Gastroesophageal sphincter (tissue), 4 donors: ENCODE measurements at regions not wholly inside any gene's neighbourhood (a gene's known extent, or its start where the extent isn't known, plus 50 kb on each side); places are given as distances from the start of the nearest gene placed in this dataset.
A peak's percentile ranks its signal among the peaks of the same experiment; 100 is the strongest.

Source experiments
- ATAC-seq: fragments of 150-250 bp; one replicate; pipeline ENCODE4 v1.9.1; 2016; ENCODE audit warnings: mild to moderate bottlenecking, moderate library complexity
- H3K27ac ChIP-seq, 4 donors: fragments of 200-600 bp; sonication (generic) in 3 of 4; 1 replicate in 3 of 4; 2 replicates in 1 of 4; pipeline ENCODE4 v1.5.1; 2016 to 2019
- H3K27me3 ChIP-seq: fragments of 200-600 bp; sonication (generic); one replicate; pipeline ENCODE4 v1.5.1; 2019
- H3K36me3 ChIP-seq, 2 donors: fragments of 200-600 bp; sonication (generic); one replicate each; pipeline ENCODE4 v1.5.1; 2019; ENCODE audit warnings: control low read depth in 1 of 2
- H3K4me1 ChIP-seq, 3 donors: fragments of 200-600 bp; sonication (generic); 1 replicate in 2 of 3; 2 replicates in 1 of 3; pipeline ENCODE4 v1.5.1; 2016 to 2019; ENCODE audit warnings: control low read depth in 2 of 3
- H3K4me3 ChIP-seq, 2 donors: fragments of 200-600 bp; sonication (generic); one replicate each; pipeline ENCODE4 v1.5.1; 2019; ENCODE audit warnings: mild to moderate bottlenecking in 1 of 2, moderate library complexity in 1 of 2
- H3K9me3 ChIP-seq, 3 donors: fragments of 200-600 bp; sonication (generic); one replicate each; pipeline ENCODE4 v1.5.1; 2017 to 2019; ENCODE audit warnings: control low read depth in 2 of 3
- CTCF ChIP-seq, 4 experiments: fragments of 200-600 bp in 2 of 4; fragments of 450-650 bp in 2 of 4; sonication (generic) in 1 of 4; IDR thresholded peaks; one replicate each; pipeline ENCODE4 v1.5.1; 2017 to 2019; ENCODE audit warnings: antibody characterized with exemption in 4 of 4, mild to moderate bottlenecking in 2 of 4, moderate library complexity in 2 of 4
- EP300 ChIP-seq: sonication (generic); formaldehyde crosslinking; IDR thresholded peaks from one replicate; pipeline ENCODE4 v1.6.1; 2017; ENCODE audit warnings: antibody characterized with exemption, mild to moderate bottlenecking
- POLR2A ChIP-seq, 2 donors: fragments of 450-650 bp; IDR thresholded peaks; one replicate each; pipeline ENCODE4 v1.6.1; 2017; ENCODE audit warnings: antibody characterized with exemption in 2 of 2, mild to moderate bottlenecking in 2 of 2, moderate library complexity in 1 of 2
- POLR2AphosphoS5 ChIP-seq: sonication (generic); formaldehyde crosslinking; IDR thresholded peaks from one replicate; pipeline ENCODE4 v1.6.1; 2017; ENCODE audit warnings: antibody characterized with exemption
- WGBS, 2 donors: methylation state at CpG; one replicate each; pipeline ENCODE4 v1.1.5; 2018; ENCODE audit warnings: low coverage in 1 of 2; 5-methylcytosine and 5-hydroxymethylcytosine counted together

DNA sequence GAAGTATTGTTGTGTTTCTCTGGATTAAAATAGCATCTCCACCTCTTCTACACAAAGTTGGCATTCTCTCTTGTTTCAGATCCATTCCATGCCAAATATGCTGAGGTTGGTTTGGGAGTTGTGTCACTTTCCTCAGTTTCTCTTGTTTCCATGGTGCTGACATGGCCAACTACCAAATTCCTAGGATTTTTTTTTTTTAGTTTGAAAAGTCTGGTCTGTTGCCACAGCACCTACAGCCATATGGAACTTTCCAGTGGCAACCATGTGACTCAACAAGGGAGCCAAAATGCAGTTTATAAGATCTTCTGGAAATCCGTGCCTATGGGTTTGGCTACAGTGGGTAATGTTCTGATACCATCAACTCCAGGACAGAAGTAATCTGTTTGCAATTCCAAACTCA is 96.0 kb upstream of the CLSTN2 start:
- H3K27me3 ChIP-seq = no peaks in the 10 kb centered on the region
- H3K27ac ChIP-seq = no peak overlapping the region
- no peaks in the 10 kb centered on the region for H3K36me3 ChIP-seq
- WGBS, 2 donors = 22 to 44% methylated on average over 1 of the region's 1 CpG
- no peaks in the 10 kb centered on the region for H3K9me3 ChIP-seq
- no peak overlapping the region for H3K4me3 ChIP-seq
- no peak for ATAC-seq
- TF ChIP-seq POLR2A (IDR thresholded peaks at IDR 0.05) = no peak
- peaks cover 0 to 9% (median 0%) of the 10 kb centered on the region in 3 donors for H3K4me1 ChIP-seq

DNA sequence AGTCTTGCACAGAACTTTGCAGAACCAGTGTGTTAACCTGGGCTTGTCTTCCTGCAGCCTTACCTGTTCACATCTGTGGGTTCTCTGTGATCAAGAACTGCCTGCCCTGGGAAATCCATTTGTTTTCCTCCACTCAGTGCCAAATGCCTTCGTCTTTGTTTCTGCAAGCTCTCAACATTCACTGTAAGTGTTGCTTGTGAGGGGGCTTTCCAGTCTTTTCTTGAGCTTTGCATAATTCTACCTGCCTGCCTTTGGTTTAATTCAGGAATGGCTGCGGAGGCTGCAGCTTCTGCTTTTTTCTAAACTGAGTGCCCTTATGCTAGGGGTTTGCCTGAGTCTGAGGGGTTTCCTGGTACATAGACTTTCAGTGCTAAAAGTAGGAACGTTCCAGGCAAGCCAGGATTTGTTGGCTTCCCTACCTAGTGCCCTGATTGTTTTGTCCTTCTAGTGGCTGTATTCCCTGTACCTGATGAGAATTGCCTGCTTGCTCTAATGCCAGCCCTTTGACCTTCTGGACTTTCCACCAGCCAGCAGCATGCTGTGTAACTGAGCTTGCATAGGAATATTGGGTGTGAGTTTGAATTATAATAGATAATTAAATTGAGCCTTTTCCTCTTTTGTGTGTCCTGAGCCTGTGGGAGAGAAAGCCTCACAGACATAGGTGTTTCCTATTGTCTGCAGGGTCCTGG is 96.6 kb upstream of the CLSTN2 start:
- TF ChIP-seq POLR2AphosphoS5 (no peak), EP300 (no peak), CTCF (IDR thresholded peaks at IDR 0.05) (no peak), POLR2A (IDR thresholded peaks at IDR 0.05) (no peak)
- no peaks in the 10 kb centered on the region for H3K9me3 ChIP-seq
- H3K4me3 ChIP-seq = no peak overlapping the region
- ATAC-seq = no peak
- H3K27ac ChIP-seq = no peak overlapping the region
- 68 to 81% methylated on average over 2 of the region's 3 CpGs for WGBS, 2 donors
- H3K36me3 ChIP-seq = no peaks in the 10 kb centered on the region
- H3K27me3 ChIP-seq = no peaks in the 10 kb centered on the region
- H3K4me1 ChIP-seq = peaks cover 0 to 9% (median 0%) of the 10 kb centered on the region in 3 donors

DNA sequence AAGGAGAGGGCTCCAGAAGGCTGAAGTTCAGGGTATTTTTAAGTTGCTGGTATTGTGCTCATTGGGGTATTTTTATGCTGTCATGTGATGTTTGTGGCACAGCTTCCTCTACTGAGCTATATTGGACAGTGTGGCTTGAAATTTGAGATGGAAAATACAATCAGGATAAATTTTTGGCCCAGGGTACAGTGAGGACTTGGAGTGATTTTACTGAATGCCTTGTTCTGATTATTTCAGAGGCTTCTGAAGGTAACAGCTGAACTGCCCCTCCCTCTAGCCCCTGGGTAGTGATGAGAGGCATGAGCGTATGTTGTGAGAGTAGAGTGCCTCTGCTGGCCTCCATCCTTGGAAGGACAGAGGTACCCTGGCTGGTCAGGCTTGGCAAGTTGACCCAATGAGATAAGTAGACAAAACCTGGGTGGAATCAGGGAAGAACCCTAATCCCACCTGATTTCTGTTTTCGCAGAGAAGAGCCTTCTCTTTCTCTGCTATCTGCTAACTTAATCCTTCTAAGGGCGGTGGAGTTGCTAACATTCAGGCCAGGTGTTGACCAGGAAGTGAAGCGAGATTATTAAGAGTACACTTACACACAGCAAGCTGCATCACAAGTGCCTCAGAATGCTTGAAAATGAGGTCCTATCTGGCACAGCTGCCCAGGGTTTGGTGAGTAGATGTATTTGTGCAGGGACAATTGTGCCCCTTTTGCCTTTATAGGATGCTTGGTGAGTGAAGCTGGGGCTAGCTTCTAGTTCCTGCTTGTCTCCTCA is 98.1 kb upstream of the CLSTN2 start:
- Histone ChIP-seq H3K4me3 (no peak overlapping the region), H3K27me3 (no peaks in the 10 kb centered on the region), H3K36me3 (no peaks in the 10 kb centered on the region), H3K4me1 (peaks cover 0 to 9% (median 0%) of the 10 kb centered on the region in 3 donors), H3K27ac (no peak overlapping the region), H3K9me3 (no peaks in the 10 kb centered on the region)
- ATAC-seq = no peak
- TF ChIP-seq CTCF (IDR thresholded peaks at IDR 0.05) = no peak
- TF ChIP-seq POLR2A (IDR thresholded peaks at IDR 0.05) = no peak
- TF ChIP-seq POLR2AphosphoS5 = no peak
- 86 to 100% methylated on average over 3 of the region's 4 CpGs for WGBS, 2 donors

DNA sequence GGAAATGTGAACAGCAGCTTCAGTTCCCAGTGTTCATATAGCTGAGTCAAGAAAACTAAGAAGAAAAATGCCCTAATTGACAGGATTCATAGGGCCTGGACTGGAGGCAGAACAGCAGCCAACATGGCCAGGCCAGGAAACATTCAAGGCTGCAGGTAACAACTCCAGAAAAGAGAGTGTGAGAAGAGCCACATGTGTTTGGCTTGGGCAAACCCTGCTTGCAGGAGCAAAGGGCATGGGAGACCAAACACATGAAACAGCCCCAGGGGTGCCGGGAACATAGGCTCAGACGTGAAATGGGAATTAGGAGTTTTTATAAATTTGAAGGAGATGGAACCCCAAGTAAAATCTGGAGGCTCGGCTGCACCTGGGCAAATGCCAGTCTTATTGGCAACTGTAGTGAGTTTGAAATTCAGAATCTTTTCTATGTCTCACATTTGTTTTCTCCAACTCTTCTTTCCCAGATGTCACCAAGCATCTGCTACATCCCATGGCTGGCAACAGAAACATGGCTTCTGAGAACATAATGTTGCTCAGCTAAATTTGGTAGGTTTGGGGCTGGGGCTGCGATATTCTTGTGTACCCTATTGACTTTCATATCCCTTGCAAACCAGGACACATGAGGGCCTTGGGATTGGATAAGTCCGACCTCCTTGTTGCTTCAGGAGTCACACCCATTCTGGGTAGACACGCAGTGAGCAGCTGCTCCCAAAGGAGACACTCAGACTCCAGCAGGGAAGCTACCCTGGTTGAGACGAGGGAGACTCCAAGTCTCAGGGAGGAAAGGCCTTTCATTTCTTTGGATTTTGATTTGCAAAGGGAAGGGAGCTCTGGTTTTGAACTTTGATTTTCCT is 98.9 kb upstream of the CLSTN2 start:
- Histone ChIP-seq H3K27me3 (no peaks in the 10 kb centered on the region), H3K4me3 (no peak overlapping the region), H3K4me1 (peaks cover 0 to 10% (median 0%) of the 10 kb centered on the region in 3 donors), H3K36me3 (no peaks in the 10 kb centered on the region), H3K27ac (no peak overlapping the region), H3K9me3 (no peaks in the 10 kb centered on the region)
- no peak for TF ChIP-seq POLR2AphosphoS5
- ATAC-seq = peak; percentile 25
- 88 to 90% methylated on average over 1 to 5 of the region's 7 CpGs for WGBS, 2 donors

DNA sequence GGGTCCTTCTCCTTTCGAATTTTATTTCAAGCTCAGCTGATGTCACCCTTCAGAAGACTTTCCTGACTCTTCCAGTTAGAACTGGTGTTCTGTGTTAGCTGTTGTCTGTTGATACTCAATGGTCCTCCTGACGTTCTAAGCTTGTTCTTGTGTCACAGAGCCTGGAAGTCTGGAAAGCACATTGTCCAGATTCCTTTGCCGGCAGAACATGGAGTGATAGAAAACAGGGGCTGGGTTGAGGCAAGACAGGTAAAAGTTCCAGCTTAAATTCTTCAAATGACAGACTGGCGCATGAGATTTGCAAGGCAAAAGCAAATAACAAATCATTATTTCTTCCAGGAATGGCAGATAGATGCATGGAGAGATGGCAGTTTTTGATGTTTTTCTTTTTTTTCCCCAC is 102.0 kb upstream of the CLSTN2 start:
- Histone ChIP-seq H3K9me3 (no peaks in the 10 kb centered on the region), H3K27ac (no peak overlapping the region), H3K4me3 (no peak overlapping the region), H3K36me3 (no peaks in the 10 kb centered on the region), H3K4me1 (peaks cover 0 to 13% (median 0%) of the 10 kb centered on the region in 3 donors), H3K27me3 (peaks cover 10% of the 10 kb centered on the region)
- 69 to 77% methylated on average over 3 to 4 of the region's 4 CpGs for WGBS, 2 donors
- TF ChIP-seq EP300 (no peak), POLR2AphosphoS5 (no peak)
- ATAC-seq = no peak

GRCh38 chr3:139830817-139831216 is 104.2 kb upstream of the CLSTN2 start:
- 24 to 31% methylated on average over 5 to 6 of the region's 11 CpGs for WGBS, 2 donors
- no peaks in the 10 kb centered on the region for H3K36me3 ChIP-seq
- H3K27ac ChIP-seq = no peak overlapping the region
- H3K27me3 ChIP-seq = peaks cover 10% of the 10 kb centered on the region
- TF ChIP-seq POLR2A (IDR thresholded peaks at IDR 0.05) = no peak
- peak; percentile 44 for TF ChIP-seq POLR2AphosphoS5
- ATAC-seq = peak; percentile 47
- no peaks in the 10 kb centered on the region for H3K9me3 ChIP-seq
- peaks cover 0 to 4% (median 0%) of the 10 kb centered on the region in 3 donors for H3K4me1 ChIP-seq
- no peak overlapping the region for H3K4me3 ChIP-seq
